ENCODE measurements at regions not wholly inside any gene's neighbourhood (a gene's known extent, or its start where the extent isn't known, plus 50 kb on each side); places are given as distances from the start of the nearest gene placed in this dataset.
A peak's percentile ranks its signal among the peaks of the same experiment; 100 is the strongest.

- Histone ChIP-seq H3K79me2 (ENCODE audit: low read length) (no peaks in the 10 kb centered on the region), H3K36me3 (replicated peaks; ENCODE audit: low read depth, low read length) (peaks cover 3% of the 10 kb centered on the region), H3K27me3 (ENCODE audit: low read depth, low read length) (no peaks in the 10 kb centered on the region), H3K9ac (ENCODE audit: low read length) (no peak overlapping the region), H3K4me1 (ENCODE audit: low read length) (peaks cover 19% of the 10 kb centered on the region), H3K4me2 (ENCODE audit: low read length) (no peak overlapping the region), H2AFZ (ENCODE audit: low read depth, low read length) (no peak overlapping the region), H3K9me3 (ENCODE audit: insufficient read depth, low read length) (no peaks in the 10 kb centered on the region), H3K27ac (ENCODE audit: low read length) (no peak overlapping the region), H3K4me3 (ENCODE audit: low read length) (no peak overlapping the region), H4K20me1 (ENCODE audit: insufficient read depth, low read length) (no peaks in the 10 kb centered on the region)
- no peak for TF ChIP-seq EZH2phosphoT487 (IDR thresholded peaks at IDR 0.05; ENCODE audit: low read depth)
- TF ChIP-seq CTCF (IDR thresholded peaks at IDR 0.05; ENCODE audit: low read depth, low read length), result no peak
These were observed 206.1 kb upstream of the RND3 start for GRCh38 chr2:150693556-150693955.

GRCh38 chr2:150690870-150691269, 203.4 kb upstream of the RND3 start:
- Histone ChIP-seq H3K4me3 (ENCODE audit: low read length) (no peak overlapping the region), H3K9me3 (ENCODE audit: insufficient read depth, low read length) (no peaks in the 10 kb centered on the region), H3K36me3 (replicated peaks; ENCODE audit: low read depth, low read length) (peaks cover 3% of the 10 kb centered on the region), H3K79me2 (ENCODE audit: low read length) (no peaks in the 10 kb centered on the region), H3K4me1 (ENCODE audit: low read length) (peaks cover 19% of the 10 kb centered on the region), H3K4me2 (ENCODE audit: low read length) (no peak overlapping the region), H3K27me3 (ENCODE audit: low read depth, low read length) (no peaks in the 10 kb centered on the region), H3K9ac (ENCODE audit: low read length) (no peak overlapping the region), H4K20me1 (ENCODE audit: insufficient read depth, low read length) (no peaks in the 10 kb centered on the region), H3K27ac (ENCODE audit: low read length) (no peak overlapping the region), H2AFZ (ENCODE audit: low read depth, low read length) (no peak overlapping the region)
- TF ChIP-seq CTCF (IDR thresholded peaks at IDR 0.05; ENCODE audit: low read depth, low read length) (no peak), EZH2phosphoT487 (IDR thresholded peaks at IDR 0.05; ENCODE audit: low read depth) (no peak)

- Histone ChIP-seq H3K4me1 (ENCODE audit: low read length) (peaks cover 19% of the 10 kb centered on the region), H3K27me3 (ENCODE audit: low read depth, low read length) (no peaks in the 10 kb centered on the region), H3K79me2 (ENCODE audit: low read length) (no peaks in the 10 kb centered on the region), H3K4me3 (ENCODE audit: low read length) (no peak overlapping the region), H3K36me3 (replicated peaks; ENCODE audit: low read depth, low read length) (peaks cover 3% of the 10 kb centered on the region), H2AFZ (ENCODE audit: low read depth, low read length) (no peak overlapping the region), H3K9me3 (ENCODE audit: insufficient read depth, low read length) (no peaks in the 10 kb centered on the region), H4K20me1 (ENCODE audit: insufficient read depth, low read length) (no peaks in the 10 kb centered on the region), H3K9ac (ENCODE audit: low read length) (no peak overlapping the region), H3K4me2 (ENCODE audit: low read length) (no peak overlapping the region), H3K27ac (ENCODE audit: low read length) (no peak overlapping the region)
- TF ChIP-seq CTCF (IDR thresholded peaks at IDR 0.05; ENCODE audit: low read depth, low read length), result no peak
- TF ChIP-seq EZH2phosphoT487 (IDR thresholded peaks at IDR 0.05; ENCODE audit: low read depth), result no peak
These were observed 202.8 kb upstream of the RND3 start for GRCh38 chr2:150690261-150690660.

- Histone ChIP-seq H3K79me2 (ENCODE audit: low read length) (no peaks in the 10 kb centered on the region), H3K27ac (ENCODE audit: low read length) (peak overlapping the region; percentile 71), H3K4me2 (ENCODE audit: low read length) (peak overlapping the region; percentile 46), H2AFZ (ENCODE audit: low read depth, low read length) (peak overlapping the region; percentile 56; the same call in 1 of the 2 replicates), H3K27me3 (ENCODE audit: low read depth, low read length) (no peaks in the 10 kb centered on the region), H3K4me3 (ENCODE audit: low read length) (peak overlapping the region; percentile 23; the same call in 1 of the 2 replicates), H3K9me3 (ENCODE audit: insufficient read depth, low read length) (no peaks in the 10 kb centered on the region), H3K9ac (ENCODE audit: low read length) (peak overlapping the region; percentile 20; the same call in 1 of the 2 replicates), H3K4me1 (ENCODE audit: low read length) (peaks cover 19% of the 10 kb centered on the region), H3K36me3 (replicated peaks; ENCODE audit: low read depth, low read length) (peaks cover 3% of the 10 kb centered on the region), H4K20me1 (ENCODE audit: insufficient read depth, low read length) (no peaks in the 10 kb centered on the region)
- TF ChIP-seq EZH2phosphoT487 (IDR thresholded peaks at IDR 0.05; ENCODE audit: low read depth) (no peak), CTCF (IDR thresholded peaks at IDR 0.05; ENCODE audit: low read depth, low read length) (no peak)
These were observed 202.1 kb upstream of the RND3 start for GRCh38 chr2:150689590-150689989.

Data from OCI-LY3 (cell line).